ENCODE measurements at regions not wholly inside any gene's neighbourhood (a gene's known extent, or its start where the extent isn't known, plus 50 kb on each side); places are given as distances from the start of the nearest gene placed in this dataset.

GRCh38 chr7:57685418-57685817, 235.4 kb downstream of the ZNF716 start:
- POLR2A ChIA-PET, result no interaction called here
- no peak overlapping the region for H3K27ac Mint-ChIP-seq

More at GRCh38 chr7:57685418-57685817, 235.4 kb downstream of the ZNF716 start:
- Histone ChIP-seq H3K4me3 (ENCODE audit: low read length) (no peak overlapping the region), H3K27me3 (ENCODE audit: control insufficient read depth in 1 of 2, insufficient read depth in 2 of 2, low read length in 2 of 2) (no peaks in the 10 kb centered on the region), H3K27ac (ENCODE audit: low read depth in 1 of 2, low read length in 2 of 2) (no peak overlapping the region), H3K4me1 (ENCODE audit: insufficient read depth, low read length) (no peaks in the 10 kb centered on the region), H3K9me3 (ENCODE audit: control insufficient read depth in 1 of 2, insufficient read depth in 1 of 2, low read length in 2 of 2) (peaks cover 0 to 10% of the 10 kb centered on the region in 2 experiments), H3K36me3 (ENCODE audit: insufficient read depth, low read length) (no peaks in the 10 kb centered on the region)
- H3K4me1 Mint-ChIP-seq (ENCODE audit: low read depth), result no peaks in the 10 kb centered on the region
- H3K36me3 Mint-ChIP-seq (ENCODE audit: low read depth), result no peaks in the 10 kb centered on the region
- no peaks in the 10 kb centered on the region for H3K27me3 Mint-ChIP-seq
- peaks cover 11% of the 10 kb centered on the region for H3K9me3 Mint-ChIP-seq
- intact Hi-C loops (cut with DNase I, micrococcal nuclease), result no loop called here
- no peak overlapping the region for H3K4me3 Mint-ChIP-seq
- CTCF ChIA-PET, result no interaction called here
- DNase-seq, result no peak
- ATAC-seq (ENCODE audit: poor library complexity), result no peak
- TF ChIP-seq CTCF (IDR thresholded peaks at IDR 0.05), result no peak

Data from CD4-positive, alpha-beta T cell (primary cell).